GM21825 (cell line): ENCODE measurements at regions not wholly inside any gene's neighbourhood (a gene's known extent, or its start where the extent isn't known, plus 50 kb on each side); places are given as distances from the start of the nearest gene placed in this dataset.

Experiments
- ATAC-seq: cut with Tn5 transposase; IDR thresholded peaks from one replicate; pipeline ENCODE4 v1.9.1; 2021; ENCODE audit warnings: mild to moderate bottlenecking, moderate library complexity; ENCODE audit not compliant: unreplicated experiment

DNA sequence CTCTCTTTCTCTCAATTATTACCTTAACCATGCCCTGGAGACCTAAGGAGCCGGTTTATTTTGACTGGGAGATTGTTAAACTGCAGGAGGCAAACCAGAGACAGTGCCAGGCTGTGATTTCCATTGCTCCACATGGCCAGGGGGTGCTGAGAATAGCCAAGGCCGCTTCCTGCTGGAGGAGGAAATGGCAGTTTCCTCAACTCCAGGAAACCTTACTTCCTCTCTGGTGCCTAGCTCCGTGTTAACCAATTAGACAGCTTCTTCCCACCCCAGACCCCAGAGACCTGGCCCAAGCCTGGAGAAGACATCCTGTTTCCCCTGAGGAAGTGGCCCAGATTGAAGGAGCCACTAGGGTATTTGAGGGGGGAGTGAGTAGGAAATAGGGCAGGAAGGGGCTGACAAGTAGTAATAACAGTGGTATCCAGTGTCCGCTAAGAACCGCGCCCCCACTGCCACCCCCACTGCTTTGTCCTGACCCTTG, 161.2 kb downstream of the PLPP3 start:
- ATAC-seq: no peak

DNA sequence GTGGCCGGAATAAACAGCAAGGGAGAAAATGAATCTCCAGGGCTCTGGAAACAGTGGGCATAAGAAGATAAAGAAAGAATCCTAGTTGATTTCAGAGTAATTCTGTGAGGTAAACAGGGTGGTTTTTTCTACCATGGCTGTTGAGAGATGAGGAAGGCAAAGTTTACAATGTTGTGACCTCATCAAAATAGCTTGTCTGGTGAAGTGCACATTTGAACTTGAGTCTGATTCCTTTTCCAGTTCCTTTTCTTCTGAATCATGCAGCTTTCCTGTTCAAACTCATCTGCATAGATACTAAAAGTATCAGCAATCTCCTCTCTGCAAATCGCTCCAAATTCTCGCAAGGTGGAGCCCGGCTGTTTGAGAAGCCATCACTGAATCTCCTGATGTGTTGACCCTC, 161.7 kb downstream of the PLPP3 start:
- ATAC-seq: no peak

- no peak for ATAC-seq
Measured at GRCh38 chr1:56416495-56416894, 162.9 kb downstream of the PLPP3 start.

DNA sequence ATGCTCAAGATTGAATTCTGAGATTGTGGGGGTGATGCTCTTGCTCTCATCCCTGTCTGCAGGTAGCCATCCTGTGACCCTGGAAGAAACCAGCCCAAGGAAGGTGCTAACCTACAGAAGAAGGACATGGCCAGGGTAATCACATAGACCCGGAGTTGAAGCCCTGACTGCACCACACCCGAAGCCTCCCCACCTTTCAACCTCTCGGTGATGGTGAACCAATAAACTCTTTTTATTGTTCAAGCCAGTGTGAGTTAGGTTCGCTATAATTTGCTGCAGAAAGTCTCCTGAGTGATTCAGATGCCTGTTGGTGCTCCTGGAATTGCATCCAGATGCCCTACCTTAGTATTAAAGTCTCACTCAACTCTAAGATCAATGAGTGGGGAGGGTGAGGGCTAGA, 163.6 kb downstream of the PLPP3 start:
- no peak for ATAC-seq

DNA sequence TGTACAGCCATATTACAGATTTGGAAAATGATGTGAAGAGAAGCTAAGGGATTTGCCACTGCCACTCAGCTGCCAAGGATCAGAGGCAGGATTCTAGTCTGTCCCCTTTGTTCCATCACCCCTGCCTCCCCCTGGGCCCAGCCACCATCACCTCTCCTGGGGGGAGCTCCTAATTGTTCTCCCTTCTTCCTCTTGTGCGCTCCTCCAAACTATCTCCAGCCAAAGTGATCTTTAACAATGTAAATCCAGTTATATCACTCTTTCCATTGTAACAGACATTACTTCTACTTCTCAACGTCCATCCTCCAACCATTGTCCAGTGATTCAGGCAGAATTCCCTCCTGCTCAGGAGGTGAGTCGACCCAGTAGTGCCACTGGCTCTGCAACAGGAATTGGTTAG, 164.1 kb downstream of the PLPP3 start:
- ATAC-seq: no peak

GRCh38 chr1:56414728-56415224, 164.6 kb downstream of the PLPP3 start:
- no peak for ATAC-seq

DNA sequence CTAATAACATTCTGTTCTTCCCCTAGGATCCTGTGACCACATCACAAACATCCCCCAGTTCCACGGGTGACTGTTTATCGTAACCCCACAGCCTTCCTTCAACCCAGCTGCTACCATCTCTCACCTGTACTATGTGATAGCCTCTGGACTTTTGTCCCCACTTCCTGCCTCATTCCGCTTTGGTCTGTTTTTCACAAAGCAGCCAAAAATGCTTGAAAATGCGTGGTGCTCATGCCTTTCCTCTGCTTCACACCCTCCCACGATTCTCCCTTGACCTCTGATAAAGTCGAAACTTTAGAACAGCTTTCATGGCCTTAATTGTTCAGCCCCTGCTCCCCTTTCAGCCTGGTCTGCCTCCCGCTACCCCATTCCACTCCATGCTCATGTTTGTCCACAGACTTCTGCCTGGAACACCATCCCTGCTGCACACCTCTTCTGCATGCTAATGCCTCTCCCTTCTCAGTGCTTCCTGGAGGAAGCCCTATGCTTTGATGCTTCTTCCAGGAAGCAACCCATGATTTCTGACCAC, 165.6 kb downstream of the PLPP3 start:
- ATAC-seq: no peak

DNA sequence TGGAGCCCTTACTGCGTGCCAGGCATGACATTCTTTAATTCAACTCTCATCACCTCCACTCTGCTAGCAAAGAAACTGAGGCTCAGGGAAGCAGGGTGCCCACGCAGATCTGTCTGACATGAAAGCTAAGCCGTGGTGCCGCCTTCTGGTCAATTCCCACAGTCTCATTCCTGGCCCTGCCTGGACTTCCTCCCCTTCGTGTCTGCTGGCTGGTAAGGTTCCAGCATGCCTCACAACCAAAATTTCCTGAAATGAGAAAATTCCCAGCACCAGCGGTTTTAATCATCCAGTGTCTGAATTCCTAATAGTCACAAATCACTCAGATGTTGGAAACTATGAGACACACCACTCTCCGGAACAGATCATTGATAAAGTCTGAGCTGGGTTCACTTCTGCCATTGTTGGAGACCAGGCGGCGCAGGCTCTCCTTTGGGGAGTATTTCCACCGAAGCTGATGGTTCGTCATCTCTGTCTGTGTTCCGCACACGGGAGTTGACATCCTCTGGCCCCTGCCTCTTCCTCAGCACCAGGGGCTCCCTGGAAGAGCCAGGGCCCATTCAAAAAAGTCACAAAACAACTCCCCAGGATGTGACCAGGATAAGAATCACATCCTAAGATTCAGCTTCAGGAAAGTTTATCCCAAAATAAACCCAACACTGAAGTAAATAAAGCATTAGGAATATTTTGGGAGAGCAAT, 167.7 kb downstream of the PLPP3 start:
- ATAC-seq: no peak

DNA sequence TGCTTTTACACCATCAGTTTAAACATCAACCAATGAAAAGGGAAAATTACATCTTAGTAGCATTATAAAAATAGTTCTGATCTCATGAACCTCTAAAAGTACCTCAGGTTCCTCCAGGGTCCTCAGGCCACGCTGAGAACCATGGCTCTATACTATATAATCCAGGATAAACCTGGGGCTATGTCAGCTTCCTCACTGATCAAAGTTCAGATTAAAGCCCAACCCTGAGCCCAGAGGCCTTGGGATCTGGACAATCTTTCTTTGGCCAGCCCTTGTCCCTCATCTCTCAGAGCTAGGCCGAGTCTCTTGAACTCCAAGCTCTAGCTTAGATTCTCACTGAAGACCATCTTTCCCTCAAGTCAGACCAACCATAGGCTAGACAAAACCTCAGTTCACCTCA, 168.3 kb downstream of the PLPP3 start:
- ATAC-seq: no peak

DNA sequence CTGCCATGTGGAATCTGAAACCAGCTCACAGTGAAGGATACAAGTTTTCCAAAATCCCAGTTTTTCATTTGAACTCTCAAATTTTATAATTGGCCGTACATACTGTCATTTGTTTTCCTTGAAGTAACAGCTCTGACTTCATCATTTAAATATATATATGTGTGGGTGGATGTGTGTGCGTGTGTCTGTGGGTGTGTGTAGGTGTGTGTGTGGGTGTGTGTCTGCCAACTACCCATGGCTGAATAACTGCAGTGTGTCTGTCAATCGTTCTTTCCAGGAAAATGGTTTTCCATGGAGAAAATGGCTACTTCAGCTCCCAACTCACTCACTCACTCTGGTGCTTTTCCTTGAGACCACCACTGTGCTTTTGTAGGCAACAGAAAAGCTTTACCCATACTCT, 169.0 kb downstream of the PLPP3 start:
- no peak for ATAC-seq

DNA sequence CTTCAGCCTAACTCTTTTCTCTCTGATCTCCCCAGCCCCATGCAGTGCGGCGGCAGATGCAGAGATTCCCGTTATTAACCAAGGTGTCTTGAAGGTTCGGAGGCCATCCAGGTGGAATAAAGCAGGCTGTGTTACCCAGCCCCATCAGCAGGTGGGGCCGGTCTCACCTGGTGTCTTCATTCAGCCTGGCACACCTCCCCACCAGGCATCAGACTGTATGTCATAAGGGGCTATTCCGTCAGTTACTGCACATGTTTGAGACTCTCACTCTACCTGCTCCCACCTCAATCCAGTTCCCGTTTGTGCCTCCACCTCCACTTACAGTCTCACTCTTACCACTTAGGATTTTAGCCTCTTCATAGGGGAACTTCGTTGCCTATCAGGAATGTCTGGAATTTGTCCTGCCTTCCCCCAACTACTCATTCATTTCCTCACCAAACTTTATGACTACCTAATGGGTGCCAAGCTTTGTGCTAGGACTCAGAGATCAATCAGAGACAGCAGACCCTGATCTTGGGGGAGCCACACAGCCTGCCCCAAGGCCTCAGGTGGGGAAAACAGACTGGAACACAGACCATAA, 170.2 kb downstream of the PLPP3 start:
- ATAC-seq: no peak

DNA sequence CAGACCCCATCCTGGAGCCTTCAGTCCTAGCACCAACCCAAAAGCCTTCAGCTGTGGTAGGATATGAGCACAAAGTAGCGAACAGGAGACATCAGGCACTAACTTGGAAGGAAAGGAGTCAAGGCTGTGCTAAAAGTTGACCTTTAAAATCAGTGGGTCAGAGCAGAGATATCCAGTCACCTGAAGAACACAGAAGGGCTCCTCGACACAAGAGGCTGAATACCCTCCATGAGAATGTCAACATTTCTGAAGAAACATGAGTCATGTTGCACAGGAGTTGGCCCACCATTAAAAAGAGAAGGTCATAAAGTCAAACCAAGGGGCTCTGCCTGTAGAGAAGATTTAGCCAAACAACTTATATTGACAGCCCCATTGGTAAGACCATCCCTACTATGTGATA, 172.5 kb downstream of the PLPP3 start:
- ATAC-seq: no peak

GRCh38 chr1:56404561-56405030, 174.8 kb downstream of the PLPP3 start:
- ATAC-seq: no peak

GRCh38 chr1:56404066-56404465, 175.3 kb downstream of the PLPP3 start:
- ATAC-seq: no peak

GRCh38 chr1:56403321-56403720, 176.0 kb downstream of the PLPP3 start:
- ATAC-seq: no peak

- no peak for ATAC-seq
Measured at GRCh38 chr1:56401191-56401590, 178.2 kb downstream of the PLPP3 start.

- ATAC-seq: no peak
Measured at GRCh38 chr1:56400526-56400925, 178.8 kb downstream of the PLPP3 start.

GRCh38 chr1:56399795-56400194, 179.6 kb downstream of the PLPP3 start:
- no peak for ATAC-seq

GRCh38 chr1:56399326-56399725, 180.0 kb downstream of the PLPP3 start:
- no peak for ATAC-seq

DNA sequence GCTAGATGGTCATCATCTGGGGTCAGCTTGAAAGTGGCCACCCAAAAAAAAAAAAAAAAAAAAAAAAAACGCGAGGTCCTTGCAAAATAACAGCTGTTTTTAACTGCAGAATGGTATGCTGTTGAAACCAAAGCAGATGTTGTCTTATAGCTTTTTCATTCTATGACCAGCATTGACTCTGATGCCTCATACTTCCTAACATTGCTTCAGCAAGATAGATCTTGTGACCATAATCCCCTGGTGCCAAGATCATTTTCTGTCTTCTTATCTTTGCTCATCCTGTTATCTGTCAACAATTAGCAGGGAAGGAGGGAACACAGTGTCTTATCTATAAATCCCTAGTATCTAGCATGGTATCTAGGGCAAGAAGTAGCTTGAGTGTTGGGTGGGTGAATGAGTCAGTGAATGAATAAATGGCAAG, 181.5 kb downstream of the PLPP3 start:
- ATAC-seq: no peak

DNA sequence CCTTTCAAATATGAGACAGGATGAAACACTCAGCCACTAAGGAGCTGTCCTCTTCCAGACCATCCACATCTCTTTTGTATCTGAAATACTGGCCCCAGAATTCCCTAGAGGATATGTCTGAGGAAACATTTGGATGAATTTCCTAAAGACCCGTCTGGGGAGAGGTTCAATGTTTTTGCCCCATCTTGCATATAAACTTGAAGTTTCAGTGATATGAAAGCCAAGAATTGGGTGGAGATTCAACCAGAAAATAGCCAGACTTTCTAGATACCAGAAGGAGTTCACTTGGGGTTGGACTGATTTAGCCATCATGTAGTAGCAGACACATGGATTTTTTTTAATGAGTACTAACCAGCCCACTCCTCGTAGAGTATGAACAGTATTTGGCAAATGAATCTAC, 182.0 kb downstream of the PLPP3 start:
- ATAC-seq: no peak

DNA sequence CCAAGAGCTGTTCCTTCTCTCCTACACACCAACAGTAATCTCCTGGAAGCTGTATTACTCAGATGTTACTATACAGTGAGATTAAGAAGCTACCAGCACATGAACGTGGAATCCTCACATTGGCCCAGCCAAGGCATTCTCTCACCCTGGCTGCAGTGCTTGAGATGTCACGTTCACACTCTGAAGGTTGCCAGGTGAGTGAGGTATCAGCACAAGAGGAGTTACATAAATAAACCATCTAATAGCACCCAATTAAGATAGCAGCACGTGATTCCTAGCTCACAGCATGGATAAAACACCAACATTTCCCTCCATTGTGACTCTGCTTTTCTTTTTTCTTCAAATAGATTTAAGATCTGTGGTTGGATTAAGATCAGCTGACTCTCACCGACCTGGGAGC, 182.8 kb downstream of the PLPP3 start:
- no peak for ATAC-seq
